Effector memory CD8-positive, alpha-beta T cell (primary cell): ENCODE measurements at regions not wholly inside any gene's neighbourhood (a gene's known extent, or its start where the extent isn't known, plus 50 kb on each side); places are given as distances from the start of the nearest gene placed in this dataset.

Source experiments
- ATAC-seq: fragments of 150-1000 bp; cut with Tn5 transposase; replicated peaks from 2 replicates; pipeline ENCODE4 v1.10.0; 2021; ENCODE audit warnings: mild to moderate bottlenecking, moderate library complexity
- DNase-seq, 3 experiments: peaks; one replicate each; pipeline ENCODE4 v3.0.0; 2021
- H3K27ac Mint-ChIP-seq, 2 donors: one replicate each; pipeline ENCODE4 v1.8.0; 2022; ENCODE audit warnings: mild to moderate bottlenecking in 2 of 2, mixed read lengths in 2 of 2, moderate library complexity in 2 of 2
- H3K27me3 Mint-ChIP-seq, 2 donors: one replicate each; pipeline ENCODE4 v1.8.0; 2022; ENCODE audit warnings: mixed read lengths in 2 of 2
- H3K36me3 Mint-ChIP-seq: one replicate; pipeline ENCODE4 v1.8.0; 2022; ENCODE audit warnings: mild to moderate bottlenecking, moderate library complexity, mixed read lengths; ENCODE audit not compliant: insufficient read depth
- H3K4me1 Mint-ChIP-seq, 2 donors: one replicate each; pipeline ENCODE4 v1.8.0; 2022; ENCODE audit warnings: low read depth in 2 of 2, mixed read lengths in 2 of 2
- H3K4me3 Mint-ChIP-seq, 2 donors: one replicate each; pipeline ENCODE4 v1.8.0; 2022; ENCODE audit warnings: mild to moderate bottlenecking in 2 of 2, mixed read lengths in 2 of 2, moderate library complexity in 2 of 2
- H3K9me3 Mint-ChIP-seq, 2 donors: one replicate each; pipeline ENCODE4 v1.8.0; 2022; ENCODE audit warnings: mixed read lengths in 2 of 2

GRCh38 chr12:127687181-127687580, 579.8 kb upstream of the TMEM132C start:
- Mint-ChIP-seq H3K4me3 (no peak overlapping the region), H3K27ac (no peak overlapping the region), H3K9me3 (peaks cover 0 to 2% of the 10 kb centered on the region in 2 donors), H3K36me3 (no peaks in the 10 kb centered on the region), H3K27me3 (no peaks in the 10 kb centered on the region), H3K4me1 (no peaks in the 10 kb centered on the region)
- ATAC-seq (no peak), DNase-seq (no peak)

- Mint-ChIP-seq H3K4me3 (no peak overlapping the region), H3K4me1 (no peaks in the 10 kb centered on the region), H3K27ac (no peak overlapping the region), H3K36me3 (no peaks in the 10 kb centered on the region), H3K27me3 (no peaks in the 10 kb centered on the region), H3K9me3 (no peaks in the 10 kb centered on the region)
- no peak for DNase-seq
- no peak for ATAC-seq
These were observed 578.0 kb upstream of the TMEM132C start for GRCh38 chr12:127688906-127689428.

- ATAC-seq, result no peak
- H3K4me3 Mint-ChIP-seq, result no peak overlapping the region
These were observed 576.8 kb upstream of the TMEM132C start for GRCh38 chr12:127690161-127690560.

GRCh38 chr12:127696963-127697362, 570.0 kb upstream of the TMEM132C start:
- H3K27me3 Mint-ChIP-seq, result peaks cover 3 to 5% of the 10 kb centered on the region in 2 donors
- H3K36me3 Mint-ChIP-seq, result no peaks in the 10 kb centered on the region
- no peak for DNase-seq
- H3K4me3 Mint-ChIP-seq, result no peak overlapping the region
- no peak overlapping the region for H3K27ac Mint-ChIP-seq
- ATAC-seq, result no peak
- peaks cover 3 to 11% of the 10 kb centered on the region in 2 donors for H3K9me3 Mint-ChIP-seq
- no peaks in the 10 kb centered on the region for H3K4me1 Mint-ChIP-seq

More at GRCh38 chr12:127690161-127690560, 576.8 kb upstream of the TMEM132C start:
- no peak overlapping the region for H3K27ac Mint-ChIP-seq
- H3K27me3 Mint-ChIP-seq, result no peaks in the 10 kb centered on the region
- no peaks in the 10 kb centered on the region for H3K4me1 Mint-ChIP-seq
- no peaks in the 10 kb centered on the region for H3K36me3 Mint-ChIP-seq
- no peaks in the 10 kb centered on the region for H3K9me3 Mint-ChIP-seq
- no peak for DNase-seq

- Mint-ChIP-seq H3K4me1 (no peaks in the 10 kb centered on the region), H3K4me3 (no peak overlapping the region), H3K27ac (no peak overlapping the region), H3K9me3 (peaks cover 12 to 17% of the 10 kb centered on the region in 2 donors), H3K27me3 (peaks cover 6 to 14% of the 10 kb centered on the region in 2 donors), H3K36me3 (no peaks in the 10 kb centered on the region)
- ATAC-seq, result no peak
- DNase-seq, result no peak
These were observed 563.9 kb upstream of the TMEM132C start for GRCh38 chr12:127703026-127703425.

- H3K4me3 Mint-ChIP-seq, result no peak overlapping the region
- H3K4me1 Mint-ChIP-seq, result no peaks in the 10 kb centered on the region
- no peak overlapping the region for H3K27ac Mint-ChIP-seq
- peaks cover 0 to 2% of the 10 kb centered on the region in 2 donors for H3K9me3 Mint-ChIP-seq
- no peak for DNase-seq
- H3K36me3 Mint-ChIP-seq, result no peaks in the 10 kb centered on the region
- no peaks in the 10 kb centered on the region for H3K27me3 Mint-ChIP-seq
- ATAC-seq, result no peak
These were observed 555.9 kb upstream of the TMEM132C start for GRCh38 chr12:127711108-127711507.

- Mint-ChIP-seq H3K9me3 (peaks cover under 1 to 2% of the 10 kb centered on the region in 2 donors), H3K36me3 (no peaks in the 10 kb centered on the region), H3K27ac (no peak overlapping the region), H3K4me3 (no peak overlapping the region), H3K4me1 (no peaks in the 10 kb centered on the region), H3K27me3 (no peaks in the 10 kb centered on the region)
- DNase-seq, result no peak
- no peak for ATAC-seq
These were observed 554.4 kb upstream of the TMEM132C start for GRCh38 chr12:127712561-127712960.

GRCh38 chr12:127716166-127716565, 550.8 kb upstream of the TMEM132C start:
- Mint-ChIP-seq H3K27ac (no peak overlapping the region), H3K36me3 (no peaks in the 10 kb centered on the region), H3K9me3 (peaks cover 3 to 11% of the 10 kb centered on the region in 2 donors), H3K27me3 (no peaks in the 10 kb centered on the region), H3K4me1 (no peaks in the 10 kb centered on the region), H3K4me3 (no peak overlapping the region)
- ATAC-seq (no peak), DNase-seq (no peak)

GRCh38 chr12:127717278-127717677, 549.7 kb upstream of the TMEM132C start:
- Mint-ChIP-seq H3K9me3 (peaks cover 3 to 11% of the 10 kb centered on the region in 2 donors), H3K4me1 (no peaks in the 10 kb centered on the region), H3K27ac (no peak overlapping the region), H3K4me3 (no peak overlapping the region), H3K27me3 (no peaks in the 10 kb centered on the region), H3K36me3 (no peaks in the 10 kb centered on the region)
- ATAC-seq (no peak), DNase-seq (no peak)

GRCh38 chr12:127720334-127720733, 546.6 kb upstream of the TMEM132C start:
- no peak overlapping the region for H3K27ac Mint-ChIP-seq
- H3K4me1 Mint-ChIP-seq, result no peaks in the 10 kb centered on the region
- H3K36me3 Mint-ChIP-seq, result no peaks in the 10 kb centered on the region
- no peak overlapping the region for H3K4me3 Mint-ChIP-seq
- no peaks in the 10 kb centered on the region for H3K27me3 Mint-ChIP-seq
- H3K9me3 Mint-ChIP-seq, result peaks cover 5 to 11% of the 10 kb centered on the region in 2 donors
- no peak for ATAC-seq
- no peak for DNase-seq

GRCh38 chr12:127722611-127723010, 544.4 kb upstream of the TMEM132C start:
- Mint-ChIP-seq H3K4me3 (no peak overlapping the region), H3K4me1 (no peaks in the 10 kb centered on the region), H3K27ac (no peak overlapping the region), H3K9me3 (peaks cover 5 to 17% of the 10 kb centered on the region in 2 donors), H3K27me3 (no peaks in the 10 kb centered on the region), H3K36me3 (no peaks in the 10 kb centered on the region)
- DNase-seq (no peak), ATAC-seq (no peak)

- Mint-ChIP-seq H3K9me3 (peaks cover 4 to 15% of the 10 kb centered on the region in 2 donors), H3K4me1 (no peaks in the 10 kb centered on the region), H3K36me3 (no peaks in the 10 kb centered on the region), H3K27me3 (no peaks in the 10 kb centered on the region), H3K27ac (no peak overlapping the region), H3K4me3 (no peak overlapping the region)
- ATAC-seq (no peak), DNase-seq (no peak)
These were observed 543.7 kb upstream of the TMEM132C start for GRCh38 chr12:127723251-127723650.

- peaks cover 6 to 11% of the 10 kb centered on the region in 2 donors for H3K9me3 Mint-ChIP-seq
- H3K4me1 Mint-ChIP-seq, result no peaks in the 10 kb centered on the region
- ATAC-seq (no peak), DNase-seq (no peak)
- H3K4me3 Mint-ChIP-seq, result no peak overlapping the region
- no peaks in the 10 kb centered on the region for H3K36me3 Mint-ChIP-seq
- no peaks in the 10 kb centered on the region for H3K27me3 Mint-ChIP-seq
- H3K27ac Mint-ChIP-seq, result no peak overlapping the region
These were observed 540.2 kb upstream of the TMEM132C start for GRCh38 chr12:127726671-127727315.

- no peak for DNase-seq
- ATAC-seq, result no peak
These were observed 538.7 kb upstream of the TMEM132C start for GRCh38 chr12:127728285-127728684.

More at GRCh38 chr12:127728285-127728684, 538.7 kb upstream of the TMEM132C start:
- Mint-ChIP-seq H3K27me3 (no peaks in the 10 kb centered on the region), H3K4me3 (no peak overlapping the region), H3K9me3 (peaks cover 6 to 11% of the 10 kb centered on the region in 2 donors), H3K36me3 (no peaks in the 10 kb centered on the region), H3K4me1 (no peaks in the 10 kb centered on the region), H3K27ac (no peak overlapping the region)
